Smooth muscle cell (in vitro differentiated cells): ENCODE measurements at regions not wholly inside any gene's neighbourhood (a gene's known extent, or its start where the extent isn't known, plus 50 kb on each side); places are given as distances from the start of the nearest gene placed in this dataset.
"Not testable (repeated sequence)": the region's sequence is repeated elsewhere in the genome, so short reads cannot be mapped to it uniquely, and the experiment has no call there.

Experiments
- DNase-seq: peaks from one replicate; lab custom pipeline; 2025; ENCODE audit not compliant: unreplicated experiment; lab: John Stamatoyannopoulos, UW
- H2AFZ ChIP-seq: fragments of 200-600 bp; sonication (generic); 2 replicates; pipeline ENCODE4 v1.6.0; 2016; ENCODE audit warnings: antibody characterized with exemption, low read depth, mild to moderate bottlenecking
- H3F3A ChIP-seq: fragments of 200-600 bp; sonication (generic); 2 replicates; pipeline ENCODE4 v1.6.0; 2017; ENCODE audit warnings: antibody characterized with exemption, low read depth
- H3K27ac ChIP-seq: fragments of 200-600 bp; sonication (generic); 2 replicates; pipeline ENCODE4 v1.5.1; 2016; ENCODE audit warnings: low read depth, mild to moderate bottlenecking
- H3K27me3 ChIP-seq: fragments of 200-600 bp; sonication (generic); 2 replicates; pipeline ENCODE4 v1.6.1; 2016; ENCODE audit warnings: low read depth, mild to moderate bottlenecking
- H3K36me3 ChIP-seq: fragments of 200-600 bp; sonication (generic); 2 replicates; pipeline ENCODE4 v1.5.1; 2016; ENCODE audit warnings: low read depth
- H3K4me1 ChIP-seq: fragments of 200-600 bp; sonication (generic); 2 replicates; pipeline ENCODE4 v1.5.1; 2016; ENCODE audit warnings: low read depth
- H3K4me2 ChIP-seq: fragments of 200-600 bp; sonication (generic); 2 replicates; pipeline ENCODE4 v1.6.0; 2016; ENCODE audit warnings: mild to moderate bottlenecking
- H3K4me3 ChIP-seq: fragments of 200-600 bp; sonication (generic); 2 replicates; pipeline ENCODE4 v1.5.1; 2016; ENCODE audit warnings: mild to moderate bottlenecking
- H3K79me2 ChIP-seq: fragments of 200-600 bp; sonication (generic); 2 replicates; pipeline ENCODE4 v1.6.0; 2016; ENCODE audit warnings: low read depth, mild to moderate bottlenecking
- H3K9ac ChIP-seq: fragments of 200-600 bp; sonication (generic); 2 replicates; pipeline ENCODE4 v1.6.0; 2016; ENCODE audit warnings: low read depth
- H3K9me3 ChIP-seq: fragments of 200-600 bp; sonication (generic); replicated peaks from 2 replicates; pipeline ENCODE4 v1.5.1; 2016; ENCODE audit warnings: low read depth
- H4K20me1 ChIP-seq: fragments of 200-600 bp; sonication (generic); 2 replicates; pipeline ENCODE4 v1.6.0; 2016; ENCODE audit warnings: low read depth
- WGBS: methylation state at CpG from one replicate; pipeline ENCODE4 v1.1.7; 2016; ENCODE audit warnings: low lambda C conversion rate; 5-methylcytosine and 5-hydroxymethylcytosine counted together
- TF ChIP-seq, protein P1 (sequence below): fragments of 200-600 bp; sonication (generic); IDR thresholded peaks from 2 replicates; pipeline ENCODE4 v1.5.1; 2017; ENCODE audit warnings: borderline replicate concordance, mild to moderate bottlenecking, antibody characterized with exemption; ENCODE audit not compliant: insufficient read depth, poor library complexity, severe bottlenecking

- Histone ChIP-seq H3F3A (no peaks in the 10 kb centered on the region), H3K36me3 (no peaks in the 10 kb centered on the region), H3K9ac (no peak overlapping the region), H3K4me2 (no peak overlapping the region), H3K4me1 (no peaks in the 10 kb centered on the region), H4K20me1 (no peaks in the 10 kb centered on the region), H3K27ac (no peak overlapping the region), H3K4me3 (no peak overlapping the region), H3K27me3 (no peaks in the 10 kb centered on the region), H3K79me2 (no peaks in the 10 kb centered on the region), H3K9me3 (no peaks in the 10 kb centered on the region), H2AFZ (no peak overlapping the region)
- WGBS: 97% methylated on average over 1 of the region's 1 CpG
- TF ChIP-seq, protein P1, sequence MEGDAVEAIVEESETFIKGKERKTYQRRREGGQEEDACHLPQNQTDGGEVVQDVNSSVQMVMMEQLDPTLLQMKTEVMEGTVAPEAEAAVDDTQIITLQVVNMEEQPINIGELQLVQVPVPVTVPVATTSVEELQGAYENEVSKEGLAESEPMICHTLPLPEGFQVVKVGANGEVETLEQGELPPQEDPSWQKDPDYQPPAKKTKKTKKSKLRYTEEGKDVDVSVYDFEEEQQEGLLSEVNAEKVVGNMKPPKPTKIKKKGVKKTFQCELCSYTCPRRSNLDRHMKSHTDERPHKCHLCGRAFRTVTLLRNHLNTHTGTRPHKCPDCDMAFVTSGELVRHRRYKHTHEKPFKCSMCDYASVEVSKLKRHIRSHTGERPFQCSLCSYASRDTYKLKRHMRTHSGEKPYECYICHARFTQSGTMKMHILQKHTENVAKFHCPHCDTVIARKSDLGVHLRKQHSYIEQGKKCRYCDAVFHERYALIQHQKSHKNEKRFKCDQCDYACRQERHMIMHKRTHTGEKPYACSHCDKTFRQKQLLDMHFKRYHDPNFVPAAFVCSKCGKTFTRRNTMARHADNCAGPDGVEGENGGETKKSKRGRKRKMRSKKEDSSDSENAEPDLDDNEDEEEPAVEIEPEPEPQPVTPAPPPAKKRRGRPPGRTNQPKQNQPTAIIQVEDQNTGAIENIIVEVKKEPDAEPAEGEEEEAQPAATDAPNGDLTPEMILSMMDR: no peak
- no peak for DNase-seq
Observed at GRCh38 chr2:40028792-40029488, 249.9 kb upstream of the THUMPD2 start.

GRCh38 chr2:40027968-40028367 lies 248.9 kb upstream of the THUMPD2 start:
- Histone ChIP-seq H3K9me3 (no peaks in the 10 kb centered on the region), H3K9ac (no peak overlapping the region), H3F3A (no peaks in the 10 kb centered on the region), H3K4me2 (no peak overlapping the region), H3K27me3 (no peaks in the 10 kb centered on the region), H3K36me3 (no peaks in the 10 kb centered on the region), H4K20me1 (no peaks in the 10 kb centered on the region), H3K4me3 (no peak overlapping the region), H3K27ac (no peak overlapping the region), H2AFZ (no peak overlapping the region), H3K4me1 (no peaks in the 10 kb centered on the region), H3K79me2 (no peaks in the 10 kb centered on the region)
- no peak for DNase-seq
- WGBS: 92% methylated on average over 1 of the region's 1 CpG
- TF ChIP-seq, protein P1: no peak

DNA sequence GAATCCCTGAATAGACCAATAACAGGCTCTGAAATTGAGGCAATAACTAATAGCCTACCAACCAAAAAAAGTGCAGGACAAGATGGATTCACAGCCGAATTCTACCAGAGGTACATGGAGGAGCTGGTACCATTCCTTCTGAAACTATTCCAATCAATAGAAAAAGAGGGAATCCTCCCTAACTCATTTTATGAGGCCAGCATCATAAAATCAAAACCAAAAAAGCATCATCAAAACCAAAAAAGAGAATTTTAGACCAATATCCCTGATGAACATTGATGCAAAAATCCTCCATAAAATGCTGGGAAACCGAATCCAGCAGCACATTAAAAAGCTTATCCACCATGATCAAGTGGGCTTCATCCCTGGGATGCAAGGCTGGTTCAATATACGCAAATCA lies 246.2 kb upstream of the THUMPD2 start:
- H3K4me3 ChIP-seq, H3K79me2 ChIP-seq, H3F3A ChIP-seq, H3K9me3 ChIP-seq, H3K9ac ChIP-seq, H2AFZ ChIP-seq, H4K20me1 ChIP-seq, H3K36me3 ChIP-seq, H3K4me1 ChIP-seq, H3K4me2 ChIP-seq, H3K27me3 ChIP-seq, DNase-seq, H3K27ac ChIP-seq: not testable (repeated sequence)
- WGBS: 82% methylated on average over 3 of the region's 3 CpGs

- no peak overlapping the region for H3K4me2 ChIP-seq
Observed at GRCh38 chr2:40020997-40021396, 241.9 kb upstream of the THUMPD2 start.

More at GRCh38 chr2:40020997-40021396, 241.9 kb upstream of the THUMPD2 start:
- Histone ChIP-seq H4K20me1 (no peaks in the 10 kb centered on the region), H2AFZ (no peak overlapping the region), H3K9ac (no peak overlapping the region), H3K79me2 (no peaks in the 10 kb centered on the region), H3K27me3 (no peaks in the 10 kb centered on the region), H3K36me3 (no peaks in the 10 kb centered on the region), H3K27ac (no peak overlapping the region), H3K4me3 (no peak overlapping the region), H3K9me3 (no peaks in the 10 kb centered on the region), H3F3A (no peaks in the 10 kb centered on the region), H3K4me1 (no peaks in the 10 kb centered on the region)
- no peak for DNase-seq
- TF ChIP-seq, protein P1: no peak
- 100% methylated on average over 1 of the region's 1 CpG for WGBS
